ENCODE measurements at regions not wholly inside any gene's neighbourhood (a gene's known extent, or its start where the extent isn't known, plus 50 kb on each side); places are given as distances from the start of the nearest gene placed in this dataset.
A peak's percentile ranks its signal among the peaks of the same experiment; 100 is the strongest.

- CTCF ChIA-PET, result interaction anchor here (1.0 kb wide), 1 partner anchor 672 kb away, joined by 4 read pairs; no protein-coding TSS in a partner anchor
- no peaks in the 10 kb centered on the region for H3F3A ChIP-seq (replicated peaks; ENCODE audit: insufficient read depth)
Measured at GRCh38 chr2:49619804-49620203, 465.5 kb upstream of the FSHR start.

GRCh38 chr2:49618491-49618890 is 464.2 kb upstream of the FSHR start:
- no peak overlapping the region for H2AFZ ChIP-seq (ENCODE audit: low read depth)
- no peaks in the 10 kb centered on the region for H3K9me2 ChIP-seq
- no peak for DNase-seq
- H3K36me3 ChIP-seq (replicated peaks in 1 of 2; ENCODE audit: control insufficient read depth in 1 of 2, insufficient read depth in 2 of 2, low read length in 1 of 2), result no peaks in the 10 kb centered on the region
- no peaks in the 10 kb centered on the region for H3F3A ChIP-seq (replicated peaks; ENCODE audit: insufficient read depth)
- H4K20me1 ChIP-seq (ENCODE audit: insufficient read depth), result no peaks in the 10 kb centered on the region
- no peaks in the 10 kb centered on the region for H3K27me3 ChIP-seq (ENCODE audit: insufficient read depth)
- no peak overlapping the region for H3K4me2 ChIP-seq
- H3K27ac ChIP-seq (ENCODE audit: low read depth in 2 of 2, low read length in 1 of 2), result no peak overlapping the region
- no peak for TF ChIP-seq FOXJ3 (CRISPR knock-in tag; IDR thresholded peaks at IDR 0.05)
- TF ChIP-seq CHD2 (IDR thresholded peaks at IDR 0.05; ENCODE audit: low read length, partially characterized antibody), result no peak
- TF ChIP-seq ELF1 (IDR thresholded peaks at IDR 0.05), result no peak
- no peak for TF ChIP-seq TAF1 (IDR thresholded peaks at IDR 0.05; ENCODE audit: borderline replicate concordance, low read depth, low read length)
- TF ChIP-seq RCOR1 (IDR thresholded peaks at IDR 0.05; ENCODE audit: low read length), result no peak
- no peak for TF ChIP-seq GATA2 (CRISPR knock-in tag; IDR thresholded peaks at IDR 0.05)
- no peak for TF ChIP-seq POLR2AphosphoS5 (IDR thresholded peaks at IDR 0.05; ENCODE audit: low read depth, low read length)
- no peak for TF ChIP-seq TEAD4 (IDR thresholded peaks at IDR 0.05; ENCODE audit: borderline replicate concordance, insufficient read depth)
- no peak for TF ChIP-seq GABPA (IDR thresholded peaks at IDR 0.05; ENCODE audit: low read depth)
- TF ChIP-seq NFIC (IDR thresholded peaks at IDR 0.05; ENCODE audit: borderline replicate concordance), result no peak
- TF ChIP-seq ZBTB33 (IDR thresholded peaks at IDR 0.05; ENCODE audit: borderline replicate concordance, low read depth), result no peak
- TF ChIP-seq FOXM1 (IDR thresholded peaks at IDR 0.05; ENCODE audit: low read depth), result no peak
- no peak for TF ChIP-seq SMC3 (IDR thresholded peaks at IDR 0.05; ENCODE audit: low read depth, low read length)
- TF ChIP-seq IRF3 (IDR thresholded peaks at IDR 0.05; ENCODE audit: low read depth, low read length), result no peak
- TF ChIP-seq TCF12 (IDR thresholded peaks at IDR 0.05), result no peak
- TF ChIP-seq MXI1 (IDR thresholded peaks at IDR 0.05; ENCODE audit: low read depth, low read length), result no peak
- no peak for TF ChIP-seq MEF2A (IDR thresholded peaks at IDR 0.05; ENCODE audit: borderline replicate concordance, low read depth)
- no peak for TF ChIP-seq RXRA (IDR thresholded peaks at IDR 0.05; ENCODE audit: borderline replicate concordance, low read depth)
- TF ChIP-seq SIN3A (IDR thresholded peaks at IDR 0.05; ENCODE audit: borderline replicate concordance, low read depth, low read length), result no peak
- H3K79me2 ChIP-seq (ENCODE audit: insufficient read depth), result no peaks in the 10 kb centered on the region
- no peak overlapping the region for H3K4me3 ChIP-seq (ENCODE audit: low read depth in 2 of 2, low read length in 1 of 2)
- POLR2A ChIA-PET, result no interaction called here
- H3K9ac ChIP-seq, result no peak overlapping the region
- H3K4me1 ChIP-seq (ENCODE audit: control insufficient read depth in 1 of 2, insufficient read depth in 2 of 2, low read depth in 1 of 2, low read length in 1 of 2), result no peaks in the 10 kb centered on the region
- 23% methylated on average over 3 of the region's 3 CpGs for WGBS (ENCODE audit: low lambda C conversion rate)
- no peaks in the 10 kb centered on the region for H3K9me3 ChIP-seq
- CTCF ChIA-PET, result no interaction called here

More at GRCh38 chr2:49619804-49620203, 465.5 kb upstream of the FSHR start:
- DNase-seq, result peak; percentile 12
- no peak overlapping the region for H3K4me3 ChIP-seq (ENCODE audit: low read depth in 2 of 2, low read length in 1 of 2)
- H3K79me2 ChIP-seq (ENCODE audit: insufficient read depth), result no peaks in the 10 kb centered on the region
- H3K36me3 ChIP-seq (replicated peaks in 1 of 2; ENCODE audit: control insufficient read depth in 1 of 2, insufficient read depth in 2 of 2, low read length in 1 of 2), result no peaks in the 10 kb centered on the region
- no peaks in the 10 kb centered on the region for H4K20me1 ChIP-seq (ENCODE audit: insufficient read depth)
- 43% methylated on average over 3 of the region's 3 CpGs for WGBS (ENCODE audit: low lambda C conversion rate)
- H2AFZ ChIP-seq (ENCODE audit: low read depth), result no peak overlapping the region
- peak; percentile 26; the same call in 1 of the 2 replicates for TF ChIP-seq SMC3 (IDR thresholded peaks at IDR 0.05; ENCODE audit: low read depth, low read length)
- TF ChIP-seq CTCF (IDR thresholded peaks at IDR 0.05), result 0 out of 2 replicates have a peak, but pooled peaks have one; percentile 11
- peak; percentile 39 for TF ChIP-seq RAD21 (IDR thresholded peaks at IDR 0.05; ENCODE audit: low read length)
- TF ChIP-seq SIN3A (IDR thresholded peaks at IDR 0.05; ENCODE audit: borderline replicate concordance, low read depth, low read length), result no peak
- no peak overlapping the region for H3K4me2 ChIP-seq
- POLR2A ChIA-PET, result no interaction called here
- H3K9ac ChIP-seq, result no peak overlapping the region
- H3K27ac ChIP-seq (ENCODE audit: low read depth in 2 of 2, low read length in 1 of 2), result no peak overlapping the region
- H3K27me3 ChIP-seq (ENCODE audit: insufficient read depth), result no peaks in the 10 kb centered on the region
- no peaks in the 10 kb centered on the region for H3K9me2 ChIP-seq
- peaks cover 1% of the 10 kb centered on the region; the same call in 1 of the 2 replicates for H3K9me3 ChIP-seq
- no peaks in the 10 kb centered on the region for H3K4me1 ChIP-seq (ENCODE audit: control insufficient read depth in 1 of 2, insufficient read depth in 2 of 2, low read depth in 1 of 2, low read length in 1 of 2)

Data from SK-N-SH (cell line).